ENCODE measurements at regions not wholly inside any gene's neighbourhood (a gene's known extent, or its start where the extent isn't known, plus 50 kb on each side); places are given as distances from the start of the nearest gene placed in this dataset.

- DNase-seq (ENCODE audit: low read depth) = peak; percentile 54
- no peak overlapping the region for H3K4me3 ChIP-seq (ENCODE audit: low read length)
- TF ChIP-seq CTCF (conservative IDR thresholded peaks at IDR 0.05; ENCODE audit: low read depth, low read length) = no peak
These were observed 252.6 kb upstream of the IGFBP3 start for GRCh38 chr7:46173476-46174195.

GRCh38 chr7:46170792-46171191 is 249.7 kb upstream of the IGFBP3 start:
- DNase-seq (ENCODE audit: low read depth) = no peak
- TF ChIP-seq CTCF (conservative IDR thresholded peaks at IDR 0.05; ENCODE audit: low read depth, low read length) = no peak
- H3K4me3 ChIP-seq (ENCODE audit: low read length) = no peak overlapping the region

- no peak overlapping the region for H3K4me3 ChIP-seq (ENCODE audit: low read length)
- TF ChIP-seq CTCF (conservative IDR thresholded peaks at IDR 0.05; ENCODE audit: low read depth, low read length) = no peak
- DNase-seq (ENCODE audit: low read depth) = no peak
These were observed 248.9 kb upstream of the IGFBP3 start for GRCh38 chr7:46170021-46170420.

- DNase-seq (ENCODE audit: low read depth) = no peak
These were observed 248.3 kb upstream of the IGFBP3 start for GRCh38 chr7:46169384-46169755.

GRCh38 chr7:46168671-46169383 is 247.8 kb upstream of the IGFBP3 start:
- no peak for DNase-seq (ENCODE audit: low read depth)
- no peak for TF ChIP-seq CTCF (conservative IDR thresholded peaks at IDR 0.05; ENCODE audit: low read depth, low read length)
- no peak overlapping the region for H3K4me3 ChIP-seq (ENCODE audit: low read length)

More at GRCh38 chr7:46169384-46169755, 248.3 kb upstream of the IGFBP3 start:
- no peak overlapping the region for H3K4me3 ChIP-seq (ENCODE audit: low read length)
- TF ChIP-seq CTCF (conservative IDR thresholded peaks at IDR 0.05; ENCODE audit: low read depth, low read length) = no peak

GRCh38 chr7:46168231-46168630 is 247.2 kb upstream of the IGFBP3 start:
- no peak for DNase-seq (ENCODE audit: low read depth)
- TF ChIP-seq CTCF (conservative IDR thresholded peaks at IDR 0.05; ENCODE audit: low read depth, low read length) = no peak

GRCh38 chr7:46165276-46165675 is 244.2 kb upstream of the IGFBP3 start:
- no peak for DNase-seq (ENCODE audit: low read depth)
- no peak overlapping the region for H3K4me3 ChIP-seq (ENCODE audit: low read length)
- no peak for TF ChIP-seq CTCF (conservative IDR thresholded peaks at IDR 0.05; ENCODE audit: low read depth, low read length)

More at GRCh38 chr7:46168231-46168630, 247.2 kb upstream of the IGFBP3 start:
- no peak overlapping the region for H3K4me3 ChIP-seq (ENCODE audit: low read length)

Measured in retinal pigment epithelial cell (primary cell).